ENCODE measurements at regions not wholly inside any gene's neighbourhood (a gene's known extent, or its start where the extent isn't known, plus 50 kb on each side); places are given as distances from the start of the nearest gene placed in this dataset.

DNA sequence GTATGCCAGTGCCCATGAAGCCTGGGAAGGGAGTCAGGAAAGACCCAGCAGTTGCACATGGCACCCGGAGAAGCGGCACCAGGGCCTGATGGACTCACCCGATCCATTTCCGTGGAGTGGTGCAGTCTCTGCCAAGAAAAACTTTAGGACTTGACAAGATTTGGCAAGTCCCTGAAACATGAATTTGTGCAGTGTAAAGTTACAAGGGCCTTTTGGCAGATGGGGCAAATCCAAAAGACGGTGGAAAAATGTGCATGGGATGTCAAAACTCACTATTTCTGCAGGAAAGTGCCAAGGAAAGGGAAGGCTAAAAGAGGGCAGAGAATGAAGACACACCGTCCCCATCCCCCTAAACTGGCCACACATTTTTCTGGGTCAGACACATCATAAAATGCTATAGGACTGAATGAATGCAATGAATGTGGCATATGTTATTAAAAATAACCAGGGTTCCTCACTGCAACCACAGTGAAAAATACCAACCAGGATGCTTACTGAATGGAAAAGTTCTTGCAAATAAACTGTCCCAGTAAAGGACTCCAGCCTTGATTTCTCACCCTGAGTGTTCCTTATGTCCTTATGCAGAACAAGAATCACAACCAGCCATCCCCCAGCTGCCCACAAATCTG lies 173.5 kb upstream of the SIX2 start:
- Histone ChIP-seq H3F3A (ENCODE audit: insufficient read depth, low read length, poor library complexity, severe bottlenecking) (no peaks in the 10 kb centered on the region), H3K4me3 (ENCODE audit: low read length) (no peak overlapping the region), H2AFZ (ENCODE audit: low read depth, low read length) (no peak overlapping the region), H3K9me3 (ENCODE audit: low read length) (no peaks in the 10 kb centered on the region), H4K20me1 (ENCODE audit: insufficient read depth) (no peaks in the 10 kb centered on the region), H3K27ac (ENCODE audit: low read length) (no peak overlapping the region), H3K9me2 (ENCODE audit: insufficient read depth, low read length) (no peaks in the 10 kb centered on the region), H3K4me2 (ENCODE audit: low read length) (no peak overlapping the region), H3K9ac (ENCODE audit: low read length) (no peak overlapping the region), H3K27me3 (ENCODE audit: insufficient read depth, low read depth, low read length) (no peaks in the 10 kb centered on the region), H3K36me3 (ENCODE audit: insufficient read depth, low read length) (no peaks in the 10 kb centered on the region), H3K79me2 (replicated peaks; ENCODE audit: insufficient read depth, low read length) (no peaks in the 10 kb centered on the region)
- no peak for TF ChIP-seq EZH2 (IDR thresholded peaks at IDR 0.05; ENCODE audit: borderline replicate concordance, insufficient read depth, low read length, poor library complexity, severe bottlenecking)
- no peak for TF ChIP-seq TAF1 (IDR thresholded peaks at IDR 0.05; ENCODE audit: low read depth)
- no peak for TF ChIP-seq MXI1 (conservative IDR thresholded peaks at IDR 0.05; ENCODE audit: poor library complexity, severe bottlenecking)
- TF ChIP-seq, protein P1, sequence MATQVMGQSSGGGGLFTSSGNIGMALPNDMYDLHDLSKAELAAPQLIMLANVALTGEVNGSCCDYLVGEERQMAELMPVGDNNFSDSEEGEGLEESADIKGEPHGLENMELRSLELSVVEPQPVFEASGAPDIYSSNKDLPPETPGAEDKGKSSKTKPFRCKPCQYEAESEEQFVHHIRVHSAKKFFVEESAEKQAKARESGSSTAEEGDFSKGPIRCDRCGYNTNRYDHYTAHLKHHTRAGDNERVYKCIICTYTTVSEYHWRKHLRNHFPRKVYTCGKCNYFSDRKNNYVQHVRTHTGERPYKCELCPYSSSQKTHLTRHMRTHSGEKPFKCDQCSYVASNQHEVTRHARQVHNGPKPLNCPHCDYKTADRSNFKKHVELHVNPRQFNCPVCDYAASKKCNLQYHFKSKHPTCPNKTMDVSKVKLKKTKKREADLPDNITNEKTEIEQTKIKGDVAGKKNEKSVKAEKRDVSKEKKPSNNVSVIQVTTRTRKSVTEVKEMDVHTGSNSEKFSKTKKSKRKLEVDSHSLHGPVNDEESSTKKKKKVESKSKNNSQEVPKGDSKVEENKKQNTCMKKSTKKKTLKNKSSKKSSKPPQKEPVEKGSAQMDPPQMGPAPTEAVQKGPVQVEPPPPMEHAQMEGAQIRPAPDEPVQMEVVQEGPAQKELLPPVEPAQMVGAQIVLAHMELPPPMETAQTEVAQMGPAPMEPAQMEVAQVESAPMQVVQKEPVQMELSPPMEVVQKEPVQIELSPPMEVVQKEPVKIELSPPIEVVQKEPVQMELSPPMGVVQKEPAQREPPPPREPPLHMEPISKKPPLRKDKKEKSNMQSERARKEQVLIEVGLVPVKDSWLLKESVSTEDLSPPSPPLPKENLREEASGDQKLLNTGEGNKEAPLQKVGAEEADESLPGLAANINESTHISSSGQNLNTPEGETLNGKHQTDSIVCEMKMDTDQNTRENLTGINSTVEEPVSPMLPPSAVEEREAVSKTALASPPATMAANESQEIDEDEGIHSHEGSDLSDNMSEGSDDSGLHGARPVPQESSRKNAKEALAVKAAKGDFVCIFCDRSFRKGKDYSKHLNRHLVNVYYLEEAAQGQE (IDR thresholded peaks at IDR 0.05; ENCODE audit: borderline replicate concordance), result no peak
- no peak for TF ChIP-seq EP300 (conservative IDR thresholded peaks at IDR 0.05; ENCODE audit: poor library complexity, severe bottlenecking)
- no peak for TF ChIP-seq SMC3 (conservative IDR thresholded peaks at IDR 0.05; ENCODE audit: poor library complexity)
- no peak for TF ChIP-seq RAD21 (conservative IDR thresholded peaks at IDR 0.05)

DNA sequence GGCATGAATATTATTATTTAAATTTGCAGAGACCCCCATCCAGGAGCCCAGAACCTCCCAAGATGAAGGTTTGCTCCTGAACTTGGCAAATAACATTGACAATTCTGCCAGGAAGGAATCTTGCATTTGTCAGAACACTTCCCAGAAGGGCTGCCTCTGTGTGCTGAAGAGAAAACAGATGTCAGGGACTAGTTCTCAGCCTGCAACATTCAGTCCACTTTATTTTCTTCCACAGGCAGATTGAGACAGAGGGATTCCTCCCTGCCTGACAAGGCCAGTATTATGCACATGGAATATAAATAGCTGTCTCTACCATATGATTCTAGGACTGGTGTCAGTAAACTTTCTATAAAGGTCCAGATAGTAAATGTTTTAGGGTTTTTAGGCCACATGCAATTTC lies 171.5 kb upstream of the SIX2 start:
- Histone ChIP-seq H3K4me2 (ENCODE audit: low read length) (no peak overlapping the region), H2AFZ (ENCODE audit: low read depth, low read length) (no peak overlapping the region), H3K9me3 (ENCODE audit: low read length) (no peaks in the 10 kb centered on the region), H3K79me2 (replicated peaks; ENCODE audit: insufficient read depth, low read length) (no peaks in the 10 kb centered on the region), H3K9me2 (ENCODE audit: insufficient read depth, low read length) (no peaks in the 10 kb centered on the region), H3K36me3 (ENCODE audit: insufficient read depth, low read length) (no peaks in the 10 kb centered on the region), H3K27ac (ENCODE audit: low read length) (no peak overlapping the region), H3K4me3 (ENCODE audit: low read length) (no peak overlapping the region), H4K20me1 (ENCODE audit: insufficient read depth) (no peaks in the 10 kb centered on the region), H3K9ac (ENCODE audit: low read length) (no peak overlapping the region), H3K27me3 (ENCODE audit: insufficient read depth, low read depth, low read length) (no peaks in the 10 kb centered on the region), H3F3A (ENCODE audit: insufficient read depth, low read length, poor library complexity, severe bottlenecking) (no peaks in the 10 kb centered on the region)
- TF ChIP-seq MXI1 (conservative IDR thresholded peaks at IDR 0.05; ENCODE audit: poor library complexity, severe bottlenecking), result no peak

GRCh38 chr2:45180033-45180746 lies 170.9 kb upstream of the SIX2 start:
- Histone ChIP-seq H3K9me2 (ENCODE audit: insufficient read depth, low read length) (no peaks in the 10 kb centered on the region), H3K9ac (ENCODE audit: low read length) (no peak overlapping the region), H3F3A (ENCODE audit: insufficient read depth, low read length, poor library complexity, severe bottlenecking) (no peaks in the 10 kb centered on the region), H3K4me2 (ENCODE audit: low read length) (no peak overlapping the region), H4K20me1 (ENCODE audit: insufficient read depth) (no peaks in the 10 kb centered on the region), H3K9me3 (ENCODE audit: low read length) (no peaks in the 10 kb centered on the region), H3K79me2 (replicated peaks; ENCODE audit: insufficient read depth, low read length) (no peaks in the 10 kb centered on the region), H3K36me3 (ENCODE audit: insufficient read depth, low read length) (no peaks in the 10 kb centered on the region), H2AFZ (ENCODE audit: low read depth, low read length) (no peak overlapping the region), H3K27me3 (ENCODE audit: insufficient read depth, low read depth, low read length) (no peaks in the 10 kb centered on the region), H3K4me3 (ENCODE audit: low read length) (no peak overlapping the region), H3K27ac (ENCODE audit: low read length) (no peak overlapping the region)
- TF ChIP-seq MXI1 (conservative IDR thresholded peaks at IDR 0.05; ENCODE audit: poor library complexity, severe bottlenecking) (no peak), POLR2AphosphoS5 (IDR thresholded peaks at IDR 0.05) (no peak), EP300 (conservative IDR thresholded peaks at IDR 0.05; ENCODE audit: poor library complexity, severe bottlenecking) (no peak), RAD21 (conservative IDR thresholded peaks at IDR 0.05) (no peak), CTCF (IDR thresholded peaks at IDR 0.05; ENCODE audit: poor library complexity, severe bottlenecking) (no peak)
- TF ChIP-seq, protein P1 (IDR thresholded peaks at IDR 0.05; ENCODE audit: borderline replicate concordance), result no peak
